Mucosa of descending colon (tissue), 3 donors: ENCODE measurements at regions not wholly inside any gene's neighbourhood (a gene's known extent, or its start where the extent isn't known, plus 50 kb on each side); places are given as distances from the start of the nearest gene placed in this dataset.

Source experiments
- ATAC-seq: fragments of 200-7000 bp; cut with Tn5 transposase; one replicate; pipeline ENCODE4 v1.9.1; 2020; ENCODE audit warnings: mild to moderate bottlenecking, moderate library complexity
- DNase-seq, 3 donors: peaks; one replicate each; pipeline ENCODE4 v3.0.0-alpha.2; 2020
- H3K36me3 ChIP-seq: fragments of 200-600 bp; one replicate; pipeline ENCODE4 v1.8.0; 2021; ENCODE audit warnings: low read depth, mild to moderate bottlenecking
- H3K4me1 ChIP-seq: fragments of 200-600 bp; one replicate; pipeline ENCODE4 v1.8.0; 2021; ENCODE audit warnings: low read depth, mild to moderate bottlenecking
- H3K4me3 ChIP-seq: fragments of 200-600 bp; one replicate; pipeline ENCODE4 v1.8.0; 2021; ENCODE audit warnings: mild to moderate bottlenecking
- H3K9me3 ChIP-seq: fragments of 200-600 bp; one replicate; pipeline ENCODE4 v1.8.0; 2021; ENCODE audit warnings: mild to moderate bottlenecking
- intact Hi-C, 2 donors: fragments of 100-400 bp; cut with DNase I in 1 of 2; cut with micrococcal nuclease in 1 of 2; formaldehyde crosslinking; loops; one replicate each; pipeline versions ENCODE4 v1.11.0 to v1.11.1; 2022; cut with DNase I, micrococcal nuclease
- TF ChIP-seq, protein P1 (sequence below): fragments of 200-600 bp; IDR thresholded peaks from one replicate; pipeline ENCODE4 v1.8.0; 2022; ENCODE audit warnings: antibody characterized with exemption, mild to moderate bottlenecking
- donor health status: DM: no; HTN: no; CAD: no; lungs with moderate emphysema.
- donor health status: DM: no; HTN: no; CAD: no.
- donor health status: DM: no; HTN: yes; CAD: no.

DNA sequence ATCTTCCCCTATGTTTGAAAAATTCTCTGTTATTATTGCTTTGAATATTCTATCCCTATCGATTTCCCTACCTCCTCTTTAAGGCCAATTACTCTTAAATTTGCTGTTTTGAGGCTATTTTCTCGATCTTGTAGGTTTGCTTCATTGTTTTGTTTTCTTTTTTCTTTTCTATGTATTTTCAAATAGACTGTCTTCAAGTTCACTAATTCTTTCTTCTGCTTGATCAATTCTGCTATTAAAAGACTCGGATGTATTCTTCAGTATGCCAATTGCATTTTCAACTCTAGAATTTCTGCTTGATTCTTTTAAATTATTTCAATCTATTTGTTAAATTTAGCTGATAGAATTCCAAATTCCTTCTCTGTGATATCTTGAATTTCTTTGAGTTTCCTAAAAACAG is 144.0 kb upstream of the NANOGP8 start:
- no peaks in the 10 kb centered on the region for H3K4me1 ChIP-seq
- no peaks in the 10 kb centered on the region for H3K9me3 ChIP-seq
- H3K36me3 ChIP-seq = no peaks in the 10 kb centered on the region
- ATAC-seq = no peak
- no peak for DNase-seq
- intact Hi-C loops = no loop called here
- H3K4me3 ChIP-seq = no peak overlapping the region
- TF ChIP-seq, protein P1, sequence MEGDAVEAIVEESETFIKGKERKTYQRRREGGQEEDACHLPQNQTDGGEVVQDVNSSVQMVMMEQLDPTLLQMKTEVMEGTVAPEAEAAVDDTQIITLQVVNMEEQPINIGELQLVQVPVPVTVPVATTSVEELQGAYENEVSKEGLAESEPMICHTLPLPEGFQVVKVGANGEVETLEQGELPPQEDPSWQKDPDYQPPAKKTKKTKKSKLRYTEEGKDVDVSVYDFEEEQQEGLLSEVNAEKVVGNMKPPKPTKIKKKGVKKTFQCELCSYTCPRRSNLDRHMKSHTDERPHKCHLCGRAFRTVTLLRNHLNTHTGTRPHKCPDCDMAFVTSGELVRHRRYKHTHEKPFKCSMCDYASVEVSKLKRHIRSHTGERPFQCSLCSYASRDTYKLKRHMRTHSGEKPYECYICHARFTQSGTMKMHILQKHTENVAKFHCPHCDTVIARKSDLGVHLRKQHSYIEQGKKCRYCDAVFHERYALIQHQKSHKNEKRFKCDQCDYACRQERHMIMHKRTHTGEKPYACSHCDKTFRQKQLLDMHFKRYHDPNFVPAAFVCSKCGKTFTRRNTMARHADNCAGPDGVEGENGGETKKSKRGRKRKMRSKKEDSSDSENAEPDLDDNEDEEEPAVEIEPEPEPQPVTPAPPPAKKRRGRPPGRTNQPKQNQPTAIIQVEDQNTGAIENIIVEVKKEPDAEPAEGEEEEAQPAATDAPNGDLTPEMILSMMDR = no peak

GRCh38 chr15:35218215-35218614 is 133.1 kb upstream of the NANOGP8 start:
- ATAC-seq = no peak
- DNase-seq = no peak
- intact Hi-C loops = no loop called here

DNA sequence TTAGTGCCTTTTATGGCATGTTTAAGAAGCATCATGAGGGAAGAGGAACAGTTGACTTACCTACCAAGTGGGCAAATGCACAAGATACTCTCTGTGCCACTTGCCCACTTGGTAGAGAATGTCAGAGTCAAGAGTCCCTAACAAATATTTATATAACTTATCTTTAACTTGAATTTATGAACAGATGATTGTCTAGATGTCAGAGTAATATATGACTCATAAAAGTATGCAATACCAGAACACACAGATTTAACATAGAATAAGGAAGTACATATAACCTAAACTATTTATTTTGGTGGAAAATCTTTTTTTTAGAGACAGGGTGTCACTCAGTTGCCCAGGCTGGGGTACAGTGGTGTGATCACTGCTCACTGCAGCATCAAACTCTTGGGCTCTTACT is 130.0 kb upstream of the NANOGP8 start:
- TF ChIP-seq, protein P1 = no peak
- Histone ChIP-seq H3K4me3 (no peak overlapping the region), H3K4me1 (no peaks in the 10 kb centered on the region), H3K9me3 (no peaks in the 10 kb centered on the region), H3K36me3 (no peaks in the 10 kb centered on the region)
- DNase-seq = no peak
- intact Hi-C loops = no loop called here
- peak; percentile 42 for ATAC-seq

More at GRCh38 chr15:35218215-35218614, 133.1 kb upstream of the NANOGP8 start:
- H3K36me3 ChIP-seq = no peaks in the 10 kb centered on the region
- no peak overlapping the region for H3K4me3 ChIP-seq
- TF ChIP-seq, protein P1 = no peak
- H3K9me3 ChIP-seq = no peaks in the 10 kb centered on the region
- H3K4me1 ChIP-seq = no peaks in the 10 kb centered on the region

- no peak for ATAC-seq
- Histone ChIP-seq H3K4me3 (no peak overlapping the region), H3K9me3 (no peaks in the 10 kb centered on the region), H3K36me3 (no peaks in the 10 kb centered on the region), H3K4me1 (no peaks in the 10 kb centered on the region)
- intact Hi-C loops = no loop called here
- DNase-seq = no peak
- TF ChIP-seq, protein P1 = no peak
Measured at GRCh38 chr15:35211240-35211902, 126.3 kb upstream of the NANOGP8 start.

DNA sequence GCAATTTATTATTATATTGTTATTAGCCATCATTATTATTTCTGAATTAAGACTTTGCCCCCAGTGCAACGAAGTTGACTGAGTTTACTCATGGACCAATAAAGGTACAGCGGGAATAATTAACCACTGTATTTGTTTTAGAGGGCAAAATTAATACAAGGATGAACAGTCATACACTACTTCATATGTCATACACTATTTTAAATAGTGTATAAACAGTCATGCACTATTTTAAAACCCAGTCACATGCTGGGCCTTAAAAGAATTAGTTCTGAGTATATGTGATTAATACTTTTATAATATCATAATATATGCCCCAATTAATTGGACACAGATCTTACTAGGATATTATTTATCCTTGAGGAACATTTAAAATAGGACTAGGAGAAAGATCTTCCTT is 125.3 kb upstream of the NANOGP8 start:
- TF ChIP-seq, protein P1 = no peak

GRCh38 chr15:35209838-35210237 is 124.7 kb upstream of the NANOGP8 start:
- TF ChIP-seq, protein P1 = no peak
- no peaks in the 10 kb centered on the region for H3K9me3 ChIP-seq
- no peaks in the 10 kb centered on the region for H3K4me1 ChIP-seq
- ATAC-seq = no peak
- no peak for DNase-seq
- intact Hi-C loops = no loop called here
- no peaks in the 10 kb centered on the region for H3K36me3 ChIP-seq
- H3K4me3 ChIP-seq = no peak overlapping the region

More for the DNA sequence above, 125.3 kb upstream of the NANOGP8 start:
- no peak for DNase-seq
- ATAC-seq = no peak
- intact Hi-C loops = no loop called here
- Histone ChIP-seq H3K9me3 (no peaks in the 10 kb centered on the region), H3K4me1 (no peaks in the 10 kb centered on the region), H3K36me3 (no peaks in the 10 kb centered on the region), H3K4me3 (no peak overlapping the region)
